H1 (cell line): ENCODE measurements at regions not wholly inside any gene's neighbourhood (a gene's known extent, or its start where the extent isn't known, plus 50 kb on each side); places are given as distances from the start of the nearest gene placed in this dataset.

Experiments used
- CTCF ChIA-PET: fragments of 300-600 bp; sonication (Branson Sonifier 250); formaldehyde crosslinking; loops from one replicate; lab custom pipeline; 2021; ENCODE audit not compliant: partially characterized antibody; lab: Charles Lee
- POLR2A ChIA-PET: fragments of 300-600 bp; sonication (Branson Sonifier 250); formaldehyde crosslinking; loops from one replicate; lab custom pipeline; 2021; ENCODE audit warnings: inconsistent platforms; ENCODE audit not compliant: partially characterized antibody; lab: Charles Lee
- DNase-seq, 2 experiments: peaks; one replicate each; pipeline versions ENCODE4 v3.0.0 to v3.0.0-alpha.2; 2010 to 2022; ENCODE audit warnings: low spot score in 2 of 2, low read depth in 1 of 2, mixed read lengths in 1 of 2
- FAIRE-seq: peaks from 2 replicates; lab custom pipeline; 2011; peaks lifted over from hg19 to GRCh38; lab: Jason Lieb, UNC
- H2AFZ ChIP-seq: 2 replicates; pipeline ENCODE4 v1.8.1; 2012; ENCODE audit warnings: low read length, inconsistent platforms
- H2AK5ac ChIP-seq: 2 replicates; pipeline ENCODE4 v1.6.1; 2013; ENCODE audit warnings: low read depth, low read length
- H2BK120ac ChIP-seq: replicated peaks from 2 replicates; pipeline ENCODE3; 2013; ENCODE audit warnings: low read depth, low read length, inconsistent platforms
- H2BK12ac ChIP-seq: 2 replicates; pipeline ENCODE4 v1.6.1; 2013; ENCODE audit warnings: low read depth, low read length
- H2BK15ac ChIP-seq: 2 replicates; pipeline ENCODE4 v1.6.1; 2013; ENCODE audit warnings: low read length
- H2BK20ac ChIP-seq: 2 replicates; pipeline ENCODE4 v1.6.1; 2013; ENCODE audit warnings: low read length
- H2BK5ac ChIP-seq: 2 replicates; pipeline ENCODE4 v1.6.1; 2013; ENCODE audit warnings: low read depth, low read length
- H3K14ac ChIP-seq: 2 replicates; pipeline ENCODE4 v1.6.1; 2013; ENCODE audit warnings: inconsistent platforms; ENCODE audit not compliant: insufficient read length
- H3K18ac ChIP-seq: 2 replicates; pipeline ENCODE4 v1.6.1; 2013; ENCODE audit warnings: low read length; ENCODE audit errors: extremely low read depth
- H3K23ac ChIP-seq: 2 replicates; pipeline ENCODE4 v1.6.1; 2013; ENCODE audit warnings: inconsistent platforms; ENCODE audit not compliant: insufficient read length
- H3K23me2 ChIP-seq: 2 replicates; pipeline ENCODE4 v1.6.1; 2013; ENCODE audit warnings: low read depth, low read length
- H3K27ac ChIP-seq: 2 replicates; pipeline ENCODE4 v1.6.1; 2011; ENCODE audit warnings: low read depth, low read length, inconsistent platforms
- H3K27me3 ChIP-seq, 4 experiments: replicated peaks in 1 of 4; 1 replicate in 1 of 4; 2 replicates in 3 of 4; pipeline versions ENCODE4 v1.6.1 to v1.8.1; 2011 to 2013; ENCODE audit warnings: low read length in 3 of 4, mild to moderate bottlenecking in 3 of 4, inconsistent platforms in 2 of 4, mixed read lengths in 2 of 4, moderate library complexity in 1 of 4; ENCODE audit not compliant: control insufficient read depth in 3 of 4, insufficient read depth in 3 of 4; ENCODE audit errors: extremely low read depth in 1 of 4
- H3K36me3 ChIP-seq, 4 experiments: 2 replicates each; pipeline versions ENCODE4 v1.6.1 to v1.8.1; 2011 to 2013; ENCODE audit warnings: mild to moderate bottlenecking in 4 of 4, low read length in 3 of 4, moderate library complexity in 2 of 4, control low read depth in 1 of 4, inconsistent platforms in 1 of 4; ENCODE audit not compliant: insufficient read depth in 4 of 4, control insufficient read depth in 2 of 4
- H3K4ac ChIP-seq: replicated peaks from 2 replicates; pipeline ENCODE3; 2013; ENCODE audit warnings: low read length, low read depth, mixed read lengths, inconsistent platforms; ENCODE audit not compliant: insufficient read length
- H3K4me1 ChIP-seq, 4 experiments: replicated peaks in 1 of 4; 1 replicate in 1 of 4; 2 replicates in 3 of 4; pipeline versions ENCODE4 v1.6.1 to v1.8.1; 2011 to 2013; ENCODE audit warnings: low read length in 3 of 4, inconsistent platforms in 2 of 4, mixed read lengths in 1 of 4; ENCODE audit not compliant: insufficient read depth in 4 of 4, control insufficient read depth in 3 of 4
- H3K4me2 ChIP-seq, 2 experiments: 2 replicates each; pipeline versions ENCODE4 v1.6.1 to v1.8.1; 2011 to 2013; ENCODE audit warnings: low read depth in 2 of 2, low read length in 2 of 2, control low read depth in 1 of 2, inconsistent platforms in 1 of 2, mild to moderate bottlenecking in 1 of 2; ENCODE audit not compliant: insufficient read depth in 1 of 2
- H3K4me3 ChIP-seq, 4 experiments: fragments of 200-600, 300-600 bp in 1 of 4; sonication (generic), shearing (Covaris generic), sonication (Bioruptor Twin) in 1 of 4; 2 replicates each; pipeline versions ENCODE4 v1.5.1 to v1.8.1; 2011 to 2016; ENCODE audit warnings: low read length in 4 of 4, low read depth in 3 of 4, control low read depth in 2 of 4, inconsistent platforms in 2 of 4, mild to moderate bottlenecking in 2 of 4, mixed read lengths in 1 of 4, moderate library complexity in 1 of 4; ENCODE audit not compliant: insufficient read depth in 2 of 4; ENCODE audit errors: extremely low read depth in 1 of 4
- H3K56ac ChIP-seq: replicated peaks from 2 replicates; pipeline ENCODE3; 2013; ENCODE audit warnings: low read depth, mild to moderate bottlenecking, mixed read lengths, low read length, inconsistent platforms; ENCODE audit not compliant: insufficient read length
- H3K79me1 ChIP-seq: 2 replicates; pipeline ENCODE4 v1.6.1; 2013; ENCODE audit warnings: low read depth, low read length, control low read depth
- H3K79me2 ChIP-seq, 2 experiments: 2 replicates each; pipeline versions ENCODE4 v1.6.1 to v1.8.1; 2012 to 2013; ENCODE audit warnings: low read length in 2 of 2, mild to moderate bottlenecking in 2 of 2, inconsistent platforms in 1 of 2; ENCODE audit not compliant: insufficient read depth in 2 of 2, control insufficient read depth in 1 of 2
- H3K9ac ChIP-seq, 4 experiments: replicated peaks in 1 of 4; 1 replicate in 1 of 4; 2 replicates in 3 of 4; pipeline versions ENCODE4 v1.6.1 to v1.8.1; 2011 to 2013; ENCODE audit warnings: low read depth in 3 of 4, low read length in 3 of 4, control low read depth in 2 of 4, mild to moderate bottlenecking in 2 of 4, moderate library complexity in 2 of 4, inconsistent platforms in 1 of 4; ENCODE audit errors: extremely low read depth in 1 of 4
- H3K9me3 ChIP-seq, 2 experiments: 2 replicates each; pipeline versions ENCODE4 v1.6.1 to v1.8.1; 2012 to 2013; ENCODE audit warnings: mild to moderate bottlenecking in 2 of 2, moderate library complexity in 2 of 2, control low read depth in 1 of 2, inconsistent platforms in 1 of 2, low read depth in 1 of 2, low read length in 1 of 2, mixed read lengths in 1 of 2; ENCODE audit not compliant: insufficient read depth in 2 of 2
- H4K20me1 ChIP-seq, 2 experiments: replicated peaks in 1 of 2; 2 replicates each; pipeline versions ENCODE3 to v1.8.1; 2011 to 2013; ENCODE audit warnings: inconsistent platforms in 2 of 2, low read length in 2 of 2, mild to moderate bottlenecking in 1 of 2; ENCODE audit not compliant: insufficient read depth in 2 of 2, control insufficient read depth in 1 of 2
- H4K5ac ChIP-seq: 2 replicates; pipeline ENCODE4 v1.6.1; 2013; ENCODE audit warnings: low read length, low read depth, mixed read lengths, inconsistent platforms; ENCODE audit not compliant: insufficient read length
- H4K8ac ChIP-seq: 2 replicates; pipeline ENCODE4 v1.8.0; 2013; ENCODE audit warnings: mild to moderate bottlenecking, moderate library complexity, low read length, inconsistent platforms; ENCODE audit not compliant: insufficient read depth; ENCODE audit errors: extremely low read depth
- H4K91ac ChIP-seq: replicated peaks from 2 replicates; pipeline ENCODE3; 2013; ENCODE audit warnings: low read length, mixed read lengths, inconsistent platforms; ENCODE audit not compliant: insufficient read length
- BACH1 ChIP-seq: IDR thresholded peaks from 2 replicates; pipeline ENCODE4 v1.6.1; 2012; ENCODE audit warnings: low read length, improper control_type of control experiment
- CBX5 ChIP-seq: fragments of 300-800, 300-1000 bp; sonication (generic); IDR thresholded peaks from 2 replicates; pipeline ENCODE4 v1.7.1; 2016; ENCODE audit warnings: antibody characterized with exemption, low read length, low read depth
- EP300 ChIP-seq, 2 experiments: IDR thresholded peaks; 1 replicate in 1 of 2; 2 replicates in 1 of 2; pipeline ENCODE4 v1.6.1; 2011 to 2012; ENCODE audit warnings: low read depth in 2 of 2, low read length in 2 of 2, mild to moderate bottlenecking in 2 of 2, borderline replicate concordance in 1 of 2, inconsistent platforms in 1 of 2, moderate library complexity in 1 of 2
- HDAC2 ChIP-seq, 2 experiments: fragments of 300-600 bp in 1 of 2; sonication (generic) in 1 of 2; IDR thresholded peaks; 2 replicates each; pipeline ENCODE4 v1.6.1; 2011 to 2012; ENCODE audit warnings: low read depth in 2 of 2, low read length in 2 of 2, mild to moderate bottlenecking in 2 of 2, moderate library complexity in 2 of 2, borderline replicate concordance in 1 of 2, inconsistent platforms in 1 of 2
- JUND ChIP-seq: IDR thresholded peaks from 2 replicates; pipeline ENCODE4 v1.6.1; 2011; ENCODE audit warnings: mild to moderate bottlenecking, improper control_type of control experiment, low read length
- KDM5A ChIP-seq: fragments of 200-600 bp; IDR thresholded peaks from 2 replicates; pipeline ENCODE4 v1.7.1; 2012; ENCODE audit warnings: mild to moderate bottlenecking, low read length, inconsistent platforms, mixed read lengths
- POU5F1 ChIP-seq: IDR thresholded peaks from 2 replicates; pipeline ENCODE4 v1.6.1; 2011; ENCODE audit warnings: low read depth, mild to moderate bottlenecking, low read length, moderate library complexity
- SIRT6 ChIP-seq: IDR thresholded peaks from one replicate; pipeline ENCODE4 v1.7.1; 2012; ENCODE audit warnings: low read length, inconsistent platforms
- SP4 ChIP-seq: IDR thresholded peaks from 2 replicates; pipeline ENCODE4 v1.6.1; 2012; ENCODE audit warnings: low read length, inconsistent platforms
- YY1 ChIP-seq: IDR thresholded peaks from 2 replicates; pipeline ENCODE4 v1.6.1; 2011; ENCODE audit warnings: low read depth, mild to moderate bottlenecking, low read length
- WGBS, 2 experiments: shearing (Covaris generic) in 1 of 2; methylation state at CpG; one replicate each; pipeline versions ENCODE4 v1.1.6 to v1.1.7; 2013 to 2015; ENCODE audit warnings: low lambda C conversion rate in 2 of 2, mixed read lengths in 2 of 2, inconsistent platforms in 1 of 2, low coverage in 1 of 2, missing lambda C conversion rate in 1 of 2; ENCODE audit not compliant: insufficient replicate concordance in 2 of 2, insufficient coverage in 1 of 2, insufficient read length in 1 of 2; ENCODE audit errors: extremely low coverage in 1 of 2, missing lambda C conversion rate in 1 of 2; 5-methylcytosine and 5-hydroxymethylcytosine counted together

GRCh38 chr2:199111458-199111857, 346.3 kb downstream of the SATB2 start:
- WGBS, 2 experiments, result 92% methylated on average over 2 of the region's 2 CpGs; no CpG with 5 or more reads in 1 of the 2 experiments
- no peaks in the 10 kb centered on the region for H3K9me3 ChIP-seq
- H4K91ac ChIP-seq, result no peak overlapping the region
- TF ChIP-seq HDAC2 (IDR thresholded peaks at IDR 0.05; ENCODE audit: borderline replicate concordance in 1 of 2, low read depth in 2 of 2, low read length in 2 of 2), result no peak
- no peak for TF ChIP-seq SIRT6
- no peak for TF ChIP-seq KDM5A
- no peak for TF ChIP-seq JUND
- no peak for TF ChIP-seq POU5F1
- no peak for TF ChIP-seq SP4
- TF ChIP-seq YY1, result no peak
- no peak for TF ChIP-seq CBX5
- TF ChIP-seq BACH1, result no peak
- no peak for TF ChIP-seq EP300 (IDR thresholded peaks at IDR 0.05; ENCODE audit: borderline replicate concordance in 1 of 2, low read depth in 2 of 2, low read length in 2 of 2)

More at GRCh38 chr2:199111458-199111857, 346.3 kb downstream of the SATB2 start:
- Histone ChIP-seq H3K9ac (no peak overlapping the region), H3K4ac (no peak overlapping the region), H3K27ac (no peak overlapping the region), H3K79me1 (no peaks in the 10 kb centered on the region), H2BK15ac (no peak overlapping the region), H3K23ac (no peak overlapping the region), H2AK5ac (no peak overlapping the region), H3K4me2 (no peak overlapping the region), H2BK12ac (no peak overlapping the region), H4K8ac (no peak overlapping the region), H3K27me3 (no peaks in the 10 kb centered on the region), H4K20me1 (no peaks in the 10 kb centered on the region), H2BK120ac (no peak overlapping the region), H2BK20ac (no peak overlapping the region), H3K18ac (no peak overlapping the region), H2BK5ac (no peak overlapping the region), H4K5ac (no peak overlapping the region), H3K4me1 (no peaks in the 10 kb centered on the region), H2AFZ (no peak overlapping the region), H3K36me3 (no peaks in the 10 kb centered on the region), H3K79me2 (no peaks in the 10 kb centered on the region), H3K56ac (no peak overlapping the region), H3K23me2 (no peaks in the 10 kb centered on the region), H3K4me3 (no peak overlapping the region), H3K14ac (no peak overlapping the region)
- DNase-seq (no peak), FAIRE-seq (no peak)
- ChIA-PET POLR2A (interaction anchor here (0.6 kb wide), 1 partner anchor 128 kb away, joined by 3 read pairs; no protein-coding TSS in a partner anchor), CTCF (interaction anchor here (1.0 kb wide), 1 partner anchor 13 kb away, joined by 3 read pairs; no protein-coding TSS in a partner anchor)
